ENCODE measurements at regions not wholly inside any gene's neighbourhood (a gene's known extent, or its start where the extent isn't known, plus 50 kb on each side); places are given as distances from the start of the nearest gene placed in this dataset.

- Histone ChIP-seq H3K79me2 (ENCODE audit: insufficient read depth) (no peaks in the 10 kb centered on the region), H3K4me1 (ENCODE audit: control insufficient read depth in 1 of 2, insufficient read depth in 2 of 2, low read depth in 1 of 2, low read length in 1 of 2) (peaks cover 0 to 2% of the 10 kb centered on the region in 2 experiments; a peak in 1 of 4 replicates), H3K9me2 (no peaks in the 10 kb centered on the region), H3K4me3 (ENCODE audit: low read depth in 2 of 2, low read length in 1 of 2) (no peak overlapping the region), H3K9ac (no peak overlapping the region), H4K20me1 (ENCODE audit: insufficient read depth) (no peaks in the 10 kb centered on the region), H3K36me3 (replicated peaks in 1 of 2; ENCODE audit: control insufficient read depth in 1 of 2, insufficient read depth in 2 of 2, low read length in 1 of 2) (no peaks in the 10 kb centered on the region), H3F3A (replicated peaks; ENCODE audit: insufficient read depth) (no peaks in the 10 kb centered on the region), H2AFZ (ENCODE audit: low read depth) (no peak overlapping the region), H3K9me3 (no peaks in the 10 kb centered on the region), H3K27me3 (ENCODE audit: insufficient read depth) (no peaks in the 10 kb centered on the region), H3K27ac (ENCODE audit: low read depth in 2 of 2, low read length in 1 of 2) (no peak overlapping the region), H3K4me2 (no peak overlapping the region)
- TF ChIP-seq EP300 (IDR thresholded peaks at IDR 0.05; ENCODE audit: borderline replicate concordance in 1 of 2, low read depth in 1 of 2, low read length in 1 of 2) (no peak), TCF12 (IDR thresholded peaks at IDR 0.05) (no peak), POLR2AphosphoS5 (IDR thresholded peaks at IDR 0.05; ENCODE audit: low read depth, low read length) (no peak), IRF3 (IDR thresholded peaks at IDR 0.05; ENCODE audit: low read depth, low read length) (no peak), ELF1 (IDR thresholded peaks at IDR 0.05) (no peak), MXI1 (IDR thresholded peaks at IDR 0.05; ENCODE audit: low read depth, low read length) (no peak), SMC3 (IDR thresholded peaks at IDR 0.05; ENCODE audit: low read depth, low read length) (no peak), FOSL2 (IDR thresholded peaks at IDR 0.05; ENCODE audit: borderline replicate concordance, low read depth) (no peak), REST (IDR thresholded peaks at IDR 0.05; ENCODE audit: low read depth, low read length) (no peak), FOXJ3 (CRISPR knock-in tag; IDR thresholded peaks at IDR 0.05) (no peak), ZBTB33 (IDR thresholded peaks at IDR 0.05; ENCODE audit: borderline replicate concordance, low read depth) (no peak)
- ChIA-PET POLR2A (no interaction called here), CTCF (interaction anchor here (1.1 kb wide), 1 partner anchor 15 kb away, joined by 4 read pairs; no protein-coding TSS in a partner anchor)
- no peak for DNase-seq
- WGBS (ENCODE audit: low lambda C conversion rate), result 50% methylated on average over 4 of the region's 4 CpGs
Observed at GRCh38 chr11:70811915-70812314, 413.6 kb downstream of the CTTN start.

All from SK-N-SH (cell line).